Astrocyte of the spinal cord (primary cell): ENCODE measurements at regions not wholly inside any gene's neighbourhood (a gene's known extent, or its start where the extent isn't known, plus 50 kb on each side); places are given as distances from the start of the nearest gene placed in this dataset.
A peak's percentile ranks its signal among the peaks of the same experiment; 100 is the strongest.
"Not testable (repeated sequence)": the region's sequence is repeated elsewhere in the genome, so short reads cannot be mapped to it uniquely, and the experiment has no call there.

ENCODE experiments used
- DNase-seq: peaks from one replicate; pipeline ENCODE4 v3.0.0; 2011; ENCODE audit warnings: low read depth, low spot score
- H3K4me3 ChIP-seq: 2 replicates; pipeline ENCODE4 v1.5.1; 2011; ENCODE audit warnings: low read depth, mild to moderate bottlenecking, low read length, moderate library complexity
- CTCF ChIP-seq: IDR thresholded peaks from 2 replicates; pipeline ENCODE4 v1.5.1; 2012; ENCODE audit warnings: low read depth, mild to moderate bottlenecking, low read length, inconsistent platforms
- in situ Hi-C: cut with HindIII; loops from 2 replicates; pipeline ENCODE4 v1.10.0; 2017; ENCODE audit warnings: low sequenced_read_pairs

GRCh38 chr6:78253618-78254017 is 600.8 kb downstream of the MEI4 start:
- in situ Hi-C loops, result no loop called here
- no peak overlapping the region for H3K4me3 ChIP-seq
- no peak for DNase-seq
- no peak for TF ChIP-seq CTCF

GRCh38 chr6:78259935-78260334 is 607.1 kb downstream of the MEI4 start:
- DNase-seq, result no peak
- TF ChIP-seq CTCF, result no peak
- no peak overlapping the region for H3K4me3 ChIP-seq
- in situ Hi-C loops, result no loop called here

GRCh38 chr6:78260427-78260826 is 606.9 kb upstream of the IRAK1BP1 start:
- H3K4me3 ChIP-seq, DNase-seq, in situ Hi-C loops: not testable (repeated sequence)

GRCh38 chr6:78268591-78269452 is 598.5 kb upstream of the IRAK1BP1 start:
- TF ChIP-seq CTCF, result no peak
- in situ Hi-C loops, result no loop called here
- DNase-seq, result no peak
- H3K4me3 ChIP-seq, result no peak overlapping the region

GRCh38 chr6:78300885-78301284 is 566.5 kb upstream of the IRAK1BP1 start:
- peak; percentile 22 for DNase-seq
- TF ChIP-seq CTCF, result no peak
- in situ Hi-C loops, result no loop called here
- no peak overlapping the region for H3K4me3 ChIP-seq

GRCh38 chr6:78302411-78302810 is 564.9 kb upstream of the IRAK1BP1 start:
- no peak for DNase-seq
- H3K4me3 ChIP-seq, result no peak overlapping the region
- in situ Hi-C loops, result no loop called here
- TF ChIP-seq CTCF, result no peak

DNA sequence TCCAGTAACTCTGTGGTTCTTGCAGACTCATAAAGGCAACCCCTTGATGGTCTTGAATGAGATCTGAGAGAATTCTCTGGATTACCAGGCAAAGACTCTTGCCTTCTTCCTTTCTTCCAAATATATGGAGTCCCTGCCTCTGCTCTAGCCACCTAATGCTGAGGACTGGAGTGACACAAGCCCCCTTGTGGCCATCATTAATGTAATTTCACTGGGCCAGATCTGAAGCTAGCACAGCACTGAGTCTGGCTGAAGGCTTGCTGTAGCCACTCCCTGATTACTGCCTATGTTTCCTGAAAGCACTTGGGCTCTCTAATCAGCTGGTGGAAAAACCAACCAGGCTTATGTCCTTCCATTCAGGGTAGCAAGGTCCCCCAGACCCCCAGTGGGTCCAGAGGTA is 559.3 kb upstream of the IRAK1BP1 start:
- DNase-seq, result no peak
- H3K4me3 ChIP-seq, result no peak overlapping the region
- in situ Hi-C loops, result no loop called here
- TF ChIP-seq CTCF, result no peak
